HEK293T (cell line): ENCODE measurements at regions not wholly inside any gene's neighbourhood (a gene's known extent, or its start where the extent isn't known, plus 50 kb on each side); places are given as distances from the start of the nearest gene placed in this dataset.
"Not testable (repeated sequence)": the region's sequence is repeated elsewhere in the genome, so short reads cannot be mapped to it uniquely, and the experiment has no call there.

Experiments used
- CTCF ChIA-PET: fragments of 350-600 bp; formaldehyde crosslinking; extraction: SDS; loops from one replicate; lab custom pipeline; 2021; ENCODE audit warnings: antibody characterized with exemption, inconsistent platforms; lab: Yijun Ruan, JAX
- POLR2A ChIA-PET: fragments of 350-600 bp; formaldehyde crosslinking; extraction: SDS; loops from one replicate; lab custom pipeline; 2020; ENCODE audit warnings: antibody characterized with exemption, inconsistent platforms; lab: Yijun Ruan, JAX
- DNase-seq: peaks from one replicate; pipeline ENCODE4 v3.0.0; 2012; ENCODE audit warnings: mixed read lengths; ENCODE audit errors: extremely low spot score
- ARNT ChIP-seq: fragments of 450-650 bp; IDR thresholded peaks from 2 replicates; pipeline ENCODE4 v1.6.1; 2017; ENCODE audit warnings: mild to moderate bottlenecking
- BHLHE40 ChIP-seq: fragments of 450-650 bp; IDR thresholded peaks from 2 replicates; pipeline ENCODE4 v1.6.1; 2016; ENCODE audit warnings: mild to moderate bottlenecking, moderate library complexity, borderline replicate concordance
- CTBP1 ChIP-seq: fragments of 450-650 bp; IDR thresholded peaks from 2 replicates; pipeline ENCODE4 v1.6.1; 2016; ENCODE audit warnings: borderline replicate concordance
- ELF4 ChIP-seq: fragments of 450-650 bp; IDR thresholded peaks from 2 replicates; pipeline ENCODE4 v1.6.1; 2017; ENCODE audit warnings: antibody characterized with exemption
- FOXA1 ChIP-seq: fragments of 450-650 bp; IDR thresholded peaks from 2 replicates; pipeline ENCODE4 v1.6.1; 2016; ENCODE audit warnings: mild to moderate bottlenecking
- FOXK2 ChIP-seq: fragments of 450-650 bp; IDR thresholded peaks from 2 replicates; pipeline ENCODE4 v1.6.1; 2016; ENCODE audit warnings: mild to moderate bottlenecking
- FOXM1 ChIP-seq: fragments of 450-650 bp; IDR thresholded peaks from 2 replicates; pipeline ENCODE4 v1.6.1; 2017; ENCODE audit warnings: mild to moderate bottlenecking, borderline replicate concordance
- HDGF ChIP-seq: fragments of 450-650 bp; IDR thresholded peaks from 2 replicates; pipeline ENCODE4 v1.6.1; 2017; ENCODE audit warnings: antibody characterized with exemption, borderline replicate concordance
- L3MBTL2 ChIP-seq: fragments of 450-650 bp; conservative IDR thresholded peaks from 2 replicates; pipeline ENCODE4 v1.6.1; 2016; ENCODE audit warnings: mild to moderate bottlenecking
- LEF1 ChIP-seq: fragments of 450-650 bp; IDR thresholded peaks from 2 replicates; pipeline ENCODE4 v1.6.1; 2017; ENCODE audit warnings: mild to moderate bottlenecking, borderline replicate concordance
- NFRKB ChIP-seq: fragments of 450-650 bp; IDR thresholded peaks from 2 replicates; pipeline ENCODE4 v1.6.1; 2016; ENCODE audit warnings: mild to moderate bottlenecking, moderate library complexity
- PKNOX1 ChIP-seq: fragments of 450-650 bp; IDR thresholded peaks from 2 replicates; pipeline ENCODE4 v1.6.1; 2016
- SP1 ChIP-seq: fragments of 450-650 bp; IDR thresholded peaks from 2 replicates; pipeline ENCODE4 v1.6.1; 2017
- SUZ12 ChIP-seq: fragments of 450-650 bp; IDR thresholded peaks from 2 replicates; pipeline ENCODE4 v1.6.1; 2016; ENCODE audit warnings: mild to moderate bottlenecking
- TARDBP ChIP-seq: fragments of 450-650 bp; IDR thresholded peaks from 2 replicates; pipeline ENCODE4 v1.6.1; 2016
- ZNF384 ChIP-seq: fragments of 450-650 bp; IDR thresholded peaks from 2 replicates; pipeline ENCODE4 v1.6.1; 2016

DNA sequence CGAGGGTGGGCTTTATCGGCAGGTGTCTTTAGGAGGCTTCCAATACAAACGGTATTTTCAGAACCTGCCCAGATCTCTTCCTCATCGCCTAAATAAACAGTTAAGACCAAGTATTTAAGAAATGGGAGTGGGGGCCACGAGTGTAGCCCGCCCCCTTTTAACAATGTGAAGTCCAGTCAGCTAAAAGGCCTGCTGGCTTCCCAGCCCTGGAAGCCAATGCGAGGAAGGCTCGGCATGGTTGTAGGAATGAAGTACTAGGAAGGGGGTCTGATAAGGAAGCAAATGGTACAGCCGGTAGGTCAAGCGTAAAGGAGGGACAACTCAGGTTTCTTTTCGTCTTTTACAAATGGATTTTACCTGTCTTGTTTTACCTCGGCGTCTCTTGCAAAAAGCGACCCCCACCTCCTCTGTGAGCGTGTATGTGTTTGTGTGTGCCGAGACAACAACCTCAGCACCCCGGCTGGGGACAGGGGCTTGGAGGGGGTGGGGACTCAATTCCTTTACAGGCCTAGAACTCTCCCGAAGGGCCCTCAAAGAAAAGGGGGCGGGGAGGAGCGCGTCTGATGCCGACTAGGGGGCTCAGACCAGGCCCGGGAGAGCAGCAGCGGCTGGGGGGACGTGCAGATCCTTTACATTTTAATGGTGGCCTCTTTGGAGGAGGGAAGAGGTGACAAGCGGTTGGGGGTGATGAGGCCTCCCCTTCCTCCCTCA lies 147.6 kb downstream of the GPR85 start:
- TF ChIP-seq LEF1 (no peak), FOXK2 (no peak), ELF4 (no peak), FOXA1 (no peak)
- ChIA-PET POLR2A (interaction anchor here (0.8 kb wide), 3 partner anchors 147 to 181 kb away, joined by 3 to 5 read pairs (median 5); partner anchors contain the start of gene GPR85), CTCF (no interaction called here)
- peak; percentile 20 for DNase-seq

DNA sequence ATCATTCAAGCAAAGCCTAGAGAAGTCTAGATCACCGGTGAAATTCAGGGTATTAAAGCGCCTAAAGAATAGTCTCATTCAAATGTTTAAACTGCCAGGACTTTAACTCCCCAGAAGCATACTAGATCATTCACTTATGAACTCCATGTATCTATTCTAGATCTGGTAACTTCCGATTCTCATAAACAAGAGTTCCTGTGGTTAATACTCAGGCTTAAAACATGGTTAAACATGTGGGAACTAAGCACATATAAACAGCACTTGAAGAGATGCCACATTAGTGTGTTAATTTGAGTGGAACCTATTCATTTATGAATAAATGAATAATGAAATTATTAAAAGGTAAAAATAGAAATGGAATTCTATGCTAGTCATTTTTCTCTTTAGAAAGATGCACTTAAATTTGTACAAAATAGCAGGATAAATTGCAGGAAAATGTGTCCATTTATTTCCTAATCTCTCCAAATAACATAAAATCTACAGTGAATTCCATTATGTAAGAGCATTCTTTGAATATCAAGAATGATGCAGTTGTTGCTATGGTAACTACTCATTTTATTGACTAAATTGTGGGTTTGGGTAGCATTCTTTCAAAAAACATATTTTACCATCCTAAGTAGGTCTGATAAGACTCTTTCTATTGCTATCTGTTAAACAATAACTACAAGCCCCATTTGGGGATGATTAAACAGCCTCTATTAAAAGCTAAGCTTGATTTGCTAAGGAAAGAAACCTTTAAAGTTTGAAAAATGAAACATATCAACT lies 147.6 kb upstream of the TMEM168 start:
- TF ChIP-seq ELF4 (no peak), FOXM1 (no peak), L3MBTL2 (no peak), FOXK2 (no peak), ARNT (no peak), BHLHE40 (no peak)
- ChIA-PET CTCF (no interaction called here), POLR2A (no interaction called here)
- no peak for DNase-seq

DNA sequence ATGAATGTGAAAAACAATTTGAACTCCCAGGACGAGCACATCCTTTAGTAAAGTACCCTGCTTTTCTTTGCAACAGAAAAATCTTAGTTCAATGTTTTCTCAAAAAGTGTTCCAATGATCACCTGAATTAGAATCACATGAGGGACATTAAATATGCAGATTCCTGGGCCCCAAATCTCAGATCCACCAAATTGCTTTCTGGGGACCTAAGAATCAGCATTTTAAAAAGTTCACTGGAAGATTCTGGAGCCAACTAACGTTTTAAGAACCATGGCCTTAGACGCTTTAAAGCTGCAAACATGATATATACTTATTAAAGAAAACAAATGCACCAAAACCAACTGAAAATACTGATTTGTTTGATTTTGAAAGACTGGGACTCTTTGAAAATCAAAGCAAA lies 143.4 kb upstream of the TMEM168 start:
- ChIA-PET CTCF (no interaction called here), POLR2A (no interaction called here)
- no peak for DNase-seq
- TF ChIP-seq NFRKB (no peak), FOXM1 (no peak), LEF1 (no peak), FOXA1 (no peak), FOXK2 (no peak), TARDBP (no peak), SP1 (no peak), ARNT (no peak), ELF4 (no peak), SUZ12 (no peak), L3MBTL2 (no peak), PKNOX1 (no peak)

DNA sequence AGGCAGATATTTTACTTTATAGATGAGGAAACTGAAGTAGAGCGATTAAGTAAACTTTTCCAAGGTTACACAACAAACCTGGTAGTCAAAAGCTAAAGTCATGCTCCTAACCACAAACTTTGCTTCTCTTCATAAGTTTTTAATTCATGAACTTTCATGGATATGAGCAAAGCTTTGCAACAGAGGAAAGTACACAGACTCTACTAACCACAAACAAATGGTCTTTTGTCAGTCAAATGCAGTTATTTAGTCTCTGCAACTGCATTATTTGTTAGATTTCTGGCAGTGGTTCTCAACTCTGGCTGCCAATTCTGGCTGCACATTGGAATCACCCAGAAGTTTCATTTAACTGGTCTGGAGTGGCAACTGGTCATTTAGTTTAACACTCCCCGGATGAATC lies 140.6 kb upstream of the TMEM168 start:
- DNase-seq, result no peak
- TF ChIP-seq LEF1 (no peak), ELF4 (no peak), ZNF384 (no peak), SP1 (no peak), BHLHE40 (no peak), L3MBTL2 (no peak), CTBP1 (no peak), FOXM1 (no peak), FOXA1 (no peak), PKNOX1 (no peak), FOXK2 (no peak), NFRKB (no peak), SUZ12 (no peak), HDGF (no peak), ARNT (no peak), TARDBP (no peak)
- ChIA-PET CTCF (no interaction called here), POLR2A (no interaction called here)

DNA sequence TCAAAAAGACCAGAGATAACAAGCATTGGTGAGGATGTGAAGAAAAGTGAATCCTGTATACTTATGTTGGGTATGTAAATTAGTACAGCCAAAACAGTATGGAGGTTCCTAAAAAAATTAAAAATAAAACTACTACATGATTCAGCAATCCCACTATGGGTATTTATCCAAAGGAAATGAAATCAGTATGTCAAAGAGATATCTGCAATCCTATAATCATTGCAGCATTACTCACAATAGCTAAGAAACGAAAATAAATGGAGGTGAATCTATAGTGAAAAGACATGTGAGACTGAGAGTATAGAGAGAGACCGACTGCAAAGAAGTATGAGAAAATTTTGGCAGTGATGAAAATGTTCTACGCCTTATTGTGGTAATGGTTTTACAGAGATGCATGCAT lies 139.2 kb upstream of the TMEM168 start:
- TF ChIP-seq L3MBTL2 (no peak), SUZ12 (no peak), ZNF384 (no peak), NFRKB (no peak), ARNT (no peak), LEF1 (no peak), BHLHE40 (no peak), ELF4 (no peak), HDGF (no peak), CTBP1 (no peak), FOXA1 (no peak), TARDBP (no peak), FOXK2 (no peak), PKNOX1 (no peak), FOXM1 (no peak), SP1 (no peak)
- DNase-seq, result no peak
- POLR2A ChIA-PET, result no interaction called here
- CTCF ChIA-PET, result no interaction called here

DNA sequence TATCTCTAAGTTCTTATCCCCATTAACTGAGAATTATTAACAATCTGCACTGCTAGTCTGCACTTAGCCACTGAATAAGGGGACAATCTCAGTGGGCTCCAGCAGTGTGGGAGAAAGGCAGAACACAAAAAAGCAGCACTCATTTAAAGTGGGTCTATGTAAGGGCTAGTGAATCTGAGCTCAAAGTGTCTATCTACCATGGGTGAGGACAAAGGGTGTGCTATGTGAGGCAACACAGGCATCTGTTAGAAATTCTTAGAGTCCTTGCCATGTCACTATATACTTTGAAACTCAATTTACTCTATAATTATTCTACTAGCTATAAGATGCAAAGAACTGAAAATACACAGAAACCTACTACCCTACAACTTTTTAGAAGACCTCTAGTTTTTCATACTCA lies 135.8 kb upstream of the TMEM168 start:
- ChIA-PET CTCF (no interaction called here), POLR2A (no interaction called here)
- no peak for DNase-seq
- TF ChIP-seq ZNF384, result no peak
- TF ChIP-seq FOXA1, result no peak
- TF ChIP-seq PKNOX1, result no peak
- TF ChIP-seq HDGF, result no peak
- no peak for TF ChIP-seq SP1
- no peak for TF ChIP-seq BHLHE40
- no peak for TF ChIP-seq CTBP1
- TF ChIP-seq TARDBP, result no peak
- TF ChIP-seq LEF1, result no peak
- TF ChIP-seq SUZ12, result no peak
- no peak for TF ChIP-seq NFRKB

DNA sequence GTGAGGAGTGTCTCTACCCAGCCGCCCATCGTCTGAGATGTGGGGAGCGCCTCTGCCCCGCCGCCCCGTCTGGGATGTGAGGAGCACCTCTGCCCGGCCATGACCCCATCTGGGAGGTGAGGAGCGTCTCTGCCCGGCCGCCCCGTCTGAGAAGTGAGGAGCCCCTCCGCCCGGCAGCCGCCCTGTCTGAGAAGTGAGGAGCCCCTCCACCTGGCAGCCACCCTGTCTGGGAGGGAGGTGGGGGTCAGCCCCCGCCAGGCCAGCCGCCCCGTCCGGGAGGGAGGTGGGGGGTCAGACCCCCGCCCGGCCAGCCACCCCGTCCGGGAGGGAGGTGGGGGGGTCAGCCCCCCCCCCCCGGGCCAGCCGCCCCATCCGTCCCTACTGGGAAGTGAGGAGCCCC lies 132.4 kb upstream of the TMEM168 start:
- POLR2A ChIA-PET, result not testable (repeated sequence)

DNA sequence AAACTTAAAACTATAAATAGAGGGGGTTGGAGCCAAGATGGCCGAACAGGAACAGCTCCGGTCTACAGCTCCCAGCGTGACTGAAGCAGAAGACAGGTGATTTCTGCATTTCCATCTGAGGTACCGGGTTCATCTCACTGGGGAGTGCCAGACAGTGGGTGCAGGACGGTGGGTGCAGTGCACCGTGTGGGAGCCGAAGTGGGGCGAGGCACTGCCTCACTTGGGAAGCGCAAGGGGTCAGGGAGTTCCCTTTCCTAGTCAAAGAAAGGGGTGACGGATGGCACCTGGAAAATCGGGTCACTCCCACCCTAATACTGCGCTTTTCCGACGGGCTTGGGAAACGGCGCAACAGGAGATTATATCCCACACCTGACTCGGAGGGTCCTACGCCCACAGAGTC lies 126.2 kb upstream of the TMEM168 start:
- DNase-seq, POLR2A ChIA-PET, CTCF ChIA-PET: not testable (repeated sequence)

More for the DNA sequence above, 132.4 kb upstream of the TMEM168 start:
- CTCF ChIA-PET, DNase-seq: not testable (repeated sequence)
